ENCODE measurements at regions not wholly inside any gene's neighbourhood (a gene's known extent, or its start where the extent isn't known, plus 50 kb on each side); places are given as distances from the start of the nearest gene placed in this dataset.

DNA sequence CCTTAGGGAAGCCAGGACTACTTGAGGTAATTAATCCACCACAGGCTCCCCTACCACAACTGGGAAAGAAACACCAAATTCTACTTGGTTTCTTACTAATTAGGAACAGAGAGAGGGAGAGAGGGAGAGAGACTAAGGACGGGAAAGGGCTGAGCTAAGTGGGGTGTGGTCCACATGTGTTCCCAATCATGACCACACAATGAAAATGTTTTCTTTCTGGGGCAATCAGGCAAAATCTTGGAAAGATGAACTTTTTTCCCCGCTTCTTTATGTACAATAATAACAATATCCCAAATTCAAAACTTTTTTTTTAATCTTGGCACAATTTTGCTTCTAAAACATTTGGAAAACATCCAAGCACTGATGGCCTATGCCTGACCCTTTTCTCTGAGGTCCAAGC lies 734.4 kb downstream of the MAFB start:
- TF ChIP-seq, protein P1, sequence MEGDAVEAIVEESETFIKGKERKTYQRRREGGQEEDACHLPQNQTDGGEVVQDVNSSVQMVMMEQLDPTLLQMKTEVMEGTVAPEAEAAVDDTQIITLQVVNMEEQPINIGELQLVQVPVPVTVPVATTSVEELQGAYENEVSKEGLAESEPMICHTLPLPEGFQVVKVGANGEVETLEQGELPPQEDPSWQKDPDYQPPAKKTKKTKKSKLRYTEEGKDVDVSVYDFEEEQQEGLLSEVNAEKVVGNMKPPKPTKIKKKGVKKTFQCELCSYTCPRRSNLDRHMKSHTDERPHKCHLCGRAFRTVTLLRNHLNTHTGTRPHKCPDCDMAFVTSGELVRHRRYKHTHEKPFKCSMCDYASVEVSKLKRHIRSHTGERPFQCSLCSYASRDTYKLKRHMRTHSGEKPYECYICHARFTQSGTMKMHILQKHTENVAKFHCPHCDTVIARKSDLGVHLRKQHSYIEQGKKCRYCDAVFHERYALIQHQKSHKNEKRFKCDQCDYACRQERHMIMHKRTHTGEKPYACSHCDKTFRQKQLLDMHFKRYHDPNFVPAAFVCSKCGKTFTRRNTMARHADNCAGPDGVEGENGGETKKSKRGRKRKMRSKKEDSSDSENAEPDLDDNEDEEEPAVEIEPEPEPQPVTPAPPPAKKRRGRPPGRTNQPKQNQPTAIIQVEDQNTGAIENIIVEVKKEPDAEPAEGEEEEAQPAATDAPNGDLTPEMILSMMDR (IDR thresholded peaks at IDR 0.05): no peak
- Histone ChIP-seq H3K9me3 (no peaks in the 10 kb centered on the region), H3K4me3 (no peak overlapping the region), H3K4me1 (ENCODE audit: low read depth) (no peaks in the 10 kb centered on the region), H3K36me3 (ENCODE audit: low read depth) (no peaks in the 10 kb centered on the region)
- DNase-seq (no peak), ATAC-seq (no peak)
- intact Hi-C loops (cut with DNase I, micrococcal nuclease): no loop called here

DNA sequence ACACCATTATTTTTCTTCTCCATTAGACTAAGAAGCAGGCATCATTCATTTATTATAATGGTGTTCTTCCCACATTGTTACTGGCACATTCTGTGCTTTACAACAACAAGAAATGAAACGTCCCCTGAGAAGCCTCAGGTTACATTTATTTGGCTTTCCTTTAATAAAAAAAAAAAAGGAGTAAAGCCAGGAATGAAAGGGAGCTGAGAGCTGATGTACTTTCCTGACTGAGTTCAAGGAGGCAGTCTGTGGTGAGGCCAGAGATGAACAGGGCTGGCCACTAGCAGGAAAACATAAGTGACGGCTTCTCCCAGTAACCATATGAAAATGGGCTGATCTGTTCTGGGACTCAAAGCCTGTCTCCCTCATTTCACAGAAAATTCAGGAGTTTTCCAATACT lies 742.1 kb downstream of the MAFB start:
- TF ChIP-seq, protein P1 (IDR thresholded peaks at IDR 0.05): no peak
- Histone ChIP-seq H3K9me3 (no peaks in the 10 kb centered on the region), H3K36me3 (ENCODE audit: low read depth) (no peaks in the 10 kb centered on the region), H3K4me1 (ENCODE audit: low read depth) (no peaks in the 10 kb centered on the region), H3K4me3 (no peak overlapping the region)
- no peak for DNase-seq
- intact Hi-C loops (cut with DNase I, micrococcal nuclease): no loop called here
- no peak for ATAC-seq

DNA sequence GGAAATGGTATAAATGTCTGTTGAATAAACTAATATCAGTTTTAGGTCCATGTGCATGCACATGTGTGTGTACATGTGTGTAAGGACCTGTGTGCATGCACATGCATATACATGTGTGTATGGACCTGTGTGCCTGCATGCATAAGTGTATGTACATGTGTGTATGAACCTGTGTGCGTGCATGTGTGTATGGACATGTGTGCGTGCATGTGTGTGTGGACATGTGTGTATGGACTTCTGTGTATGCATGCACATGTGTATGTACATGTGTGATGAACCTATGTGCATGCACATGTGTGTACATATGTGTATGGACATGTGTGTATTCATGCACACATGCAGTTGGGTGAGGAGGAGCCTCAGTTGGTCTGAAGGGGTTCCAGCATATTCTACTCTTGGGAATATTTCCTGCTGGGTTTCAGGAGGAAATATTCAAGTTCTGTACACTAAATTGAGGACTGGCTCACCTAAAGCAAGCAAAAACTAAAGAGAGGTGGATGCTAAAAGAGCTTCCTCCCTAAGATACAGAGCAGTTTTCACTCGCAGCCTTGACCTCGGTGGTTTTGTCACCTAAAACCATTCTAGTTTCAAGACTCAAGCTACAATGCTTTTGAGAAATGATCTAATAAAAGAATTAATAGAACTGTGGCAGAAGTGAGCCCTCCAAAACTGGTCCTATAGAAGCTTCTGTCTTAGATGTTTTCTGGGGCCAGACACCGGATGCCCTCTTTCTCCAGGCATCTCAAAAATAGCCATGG lies 742.8 kb downstream of the MAFB start:
- no peaks in the 10 kb centered on the region for H3K9me3 ChIP-seq
- intact Hi-C loops (cut with DNase I, micrococcal nuclease): no loop called here
- H3K4me3 ChIP-seq: no peak overlapping the region
- TF ChIP-seq, protein P1 (IDR thresholded peaks at IDR 0.05): no peak
- DNase-seq (no peak), ATAC-seq (no peak)
- no peaks in the 10 kb centered on the region for H3K4me1 ChIP-seq (ENCODE audit: low read depth)
- H3K36me3 ChIP-seq (ENCODE audit: low read depth): no peaks in the 10 kb centered on the region

DNA sequence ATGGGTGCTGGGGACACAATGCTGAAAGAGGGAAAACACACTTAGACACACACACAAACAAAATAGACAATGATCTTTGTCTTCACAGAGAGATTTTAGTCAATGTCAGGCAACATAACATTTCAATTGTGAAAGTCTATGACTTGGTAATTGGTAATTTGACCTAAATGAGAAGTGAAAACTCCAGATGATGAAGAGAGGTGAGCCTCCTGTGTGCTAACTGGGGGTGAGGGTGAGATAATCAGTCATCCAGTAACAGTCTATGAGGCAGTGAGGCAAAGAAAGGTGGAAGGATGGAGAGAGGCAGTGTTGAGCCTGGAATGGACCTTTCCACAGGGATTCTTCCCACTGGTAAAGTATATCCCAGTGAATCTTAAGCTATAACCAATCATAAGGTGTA lies 744.2 kb downstream of the MAFB start:
- no peaks in the 10 kb centered on the region for H3K4me1 ChIP-seq (ENCODE audit: low read depth)
- DNase-seq: no peak
- TF ChIP-seq, protein P1 (IDR thresholded peaks at IDR 0.05): no peak
- no peak overlapping the region for H3K4me3 ChIP-seq
- intact Hi-C loops (cut with DNase I, micrococcal nuclease): no loop called here
- no peaks in the 10 kb centered on the region for H3K36me3 ChIP-seq (ENCODE audit: low read depth)
- H3K9me3 ChIP-seq: no peaks in the 10 kb centered on the region
- no peak for ATAC-seq

DNA sequence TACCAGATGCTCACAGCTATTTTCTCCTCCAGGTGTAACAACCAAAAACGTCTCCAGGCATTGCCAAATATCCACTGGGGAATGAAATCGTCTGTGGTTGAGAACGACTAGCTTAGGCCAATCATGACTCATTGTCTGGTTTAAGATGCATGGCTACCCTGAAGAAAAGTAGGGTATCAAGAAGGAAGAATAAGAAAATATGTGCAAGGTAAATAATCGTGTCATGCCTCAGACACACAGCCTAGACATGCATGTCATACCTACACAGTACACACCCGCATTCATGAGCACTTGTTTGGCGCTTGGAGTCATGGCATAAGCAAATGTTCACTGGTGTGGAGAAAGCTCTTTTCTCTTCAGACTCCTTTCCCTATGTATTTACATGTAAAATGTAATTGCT lies 745.7 kb downstream of the MAFB start:
- TF ChIP-seq, protein P1 (IDR thresholded peaks at IDR 0.05): no peak
- H3K9me3 ChIP-seq: no peaks in the 10 kb centered on the region
- H3K4me3 ChIP-seq: no peak overlapping the region
- H3K4me1 ChIP-seq (ENCODE audit: low read depth): no peaks in the 10 kb centered on the region
- no peaks in the 10 kb centered on the region for H3K36me3 ChIP-seq (ENCODE audit: low read depth)
- DNase-seq: no peak
- no peak for ATAC-seq
- intact Hi-C loops (cut with DNase I, micrococcal nuclease): no loop called here

DNA sequence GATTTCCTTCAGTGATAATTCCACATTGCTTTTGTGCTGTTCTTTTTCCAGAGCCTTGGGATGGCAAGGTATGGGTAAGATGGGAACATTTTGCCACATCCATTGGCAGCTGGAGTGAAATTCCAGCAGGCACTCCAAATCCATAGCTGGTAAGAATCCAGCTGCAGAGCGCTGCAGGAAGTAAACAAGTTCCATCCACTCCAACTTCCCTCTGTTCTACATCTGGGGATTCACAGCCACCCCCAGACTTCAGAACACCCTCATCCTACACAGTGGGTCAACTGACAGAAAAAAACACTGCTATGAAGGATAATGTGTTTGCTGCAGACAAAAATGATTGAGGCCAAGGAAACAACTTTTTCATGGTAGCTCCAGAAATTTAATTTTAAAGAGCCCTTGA lies 747.8 kb downstream of the MAFB start:
- Histone ChIP-seq H3K36me3 (ENCODE audit: low read depth) (no peaks in the 10 kb centered on the region), H3K4me3 (no peak overlapping the region), H3K9me3 (no peaks in the 10 kb centered on the region), H3K4me1 (ENCODE audit: low read depth) (no peaks in the 10 kb centered on the region)
- DNase-seq (no peak), ATAC-seq (no peak)
- TF ChIP-seq, protein P1 (IDR thresholded peaks at IDR 0.05): no peak
- intact Hi-C loops (cut with DNase I, micrococcal nuclease): no loop called here
